ENCODE measurements at regions not wholly inside any gene's neighbourhood (a gene's known extent, or its start where the extent isn't known, plus 50 kb on each side); places are given as distances from the start of the nearest gene placed in this dataset.

GRCh38 chr2:235358981-235359471, 134.8 kb upstream of the AGAP1 start:
- no peak for DNase-seq (ENCODE audit: low read depth)

- no peak for DNase-seq (ENCODE audit: low read depth)
These were observed 133.4 kb upstream of the AGAP1 start for GRCh38 chr2:235360446-235360845.

- no peak for DNase-seq (ENCODE audit: low read depth)
These were observed 128.1 kb upstream of the AGAP1 start for GRCh38 chr2:235365743-235366142.

- no peak for DNase-seq (ENCODE audit: low read depth)
These were observed 127.5 kb upstream of the AGAP1 start for GRCh38 chr2:235366390-235366789.

GRCh38 chr2:235366807-235367206, 127.0 kb upstream of the AGAP1 start:
- DNase-seq (ENCODE audit: low read depth) = no peak

GRCh38 chr2:235371018-235371417, 122.8 kb upstream of the AGAP1 start:
- DNase-seq (ENCODE audit: low read depth) = no peak

- DNase-seq (ENCODE audit: low read depth) = no peak
These were observed 120.7 kb upstream of the AGAP1 start for GRCh38 chr2:235373171-235373570.

GRCh38 chr2:235377176-235377575, 116.7 kb upstream of the AGAP1 start:
- DNase-seq (ENCODE audit: low read depth) = no peak

- no peak for DNase-seq (ENCODE audit: low read depth)
These were observed 115.6 kb upstream of the AGAP1 start for GRCh38 chr2:235378246-235378645.

- DNase-seq (ENCODE audit: low read depth) = no peak
These were observed 114.9 kb upstream of the AGAP1 start for GRCh38 chr2:235378944-235379343.

GRCh38 chr2:235381261-235381912, 112.5 kb upstream of the AGAP1 start:
- no peak for DNase-seq (ENCODE audit: low read depth)

GRCh38 chr2:235382179-235382578, 111.7 kb upstream of the AGAP1 start:
- no peak for DNase-seq (ENCODE audit: low read depth)

- no peak for DNase-seq (ENCODE audit: low read depth)
These were observed 111.2 kb upstream of the AGAP1 start for GRCh38 chr2:235382601-235383000.

- DNase-seq (ENCODE audit: low read depth) = no peak
These were observed 110.5 kb upstream of the AGAP1 start for GRCh38 chr2:235383272-235383843.

- DNase-seq (ENCODE audit: low read depth) = no peak
These were observed 109.2 kb upstream of the AGAP1 start for GRCh38 chr2:235384624-235385023.

- DNase-seq (ENCODE audit: low read depth) = no peak
These were observed 104.2 kb upstream of the AGAP1 start for GRCh38 chr2:235389626-235390025.

- no peak for DNase-seq (ENCODE audit: low read depth)
These were observed 103.6 kb upstream of the AGAP1 start for GRCh38 chr2:235390108-235390815.

- DNase-seq (ENCODE audit: low read depth) = no peak
These were observed 103.0 kb upstream of the AGAP1 start for GRCh38 chr2:235390816-235391194.

- DNase-seq (ENCODE audit: low read depth) = no peak
These were observed 101.8 kb upstream of the AGAP1 start for GRCh38 chr2:235391921-235392615.

- peak; percentile 97 for DNase-seq (ENCODE audit: low read depth)
These were observed 99.5 kb upstream of the AGAP1 start for GRCh38 chr2:235394278-235394828.

GRCh38 chr2:235396071-235396846, 97.6 kb upstream of the AGAP1 start:
- no peak for DNase-seq (ENCODE audit: low read depth)

GRCh38 chr2:235398321-235398720, 95.5 kb upstream of the AGAP1 start:
- DNase-seq (ENCODE audit: low read depth) = no peak
